ENCODE measurements at regions not wholly inside any gene's neighbourhood (a gene's known extent, or its start where the extent isn't known, plus 50 kb on each side); places are given as distances from the start of the nearest gene placed in this dataset.

DNA sequence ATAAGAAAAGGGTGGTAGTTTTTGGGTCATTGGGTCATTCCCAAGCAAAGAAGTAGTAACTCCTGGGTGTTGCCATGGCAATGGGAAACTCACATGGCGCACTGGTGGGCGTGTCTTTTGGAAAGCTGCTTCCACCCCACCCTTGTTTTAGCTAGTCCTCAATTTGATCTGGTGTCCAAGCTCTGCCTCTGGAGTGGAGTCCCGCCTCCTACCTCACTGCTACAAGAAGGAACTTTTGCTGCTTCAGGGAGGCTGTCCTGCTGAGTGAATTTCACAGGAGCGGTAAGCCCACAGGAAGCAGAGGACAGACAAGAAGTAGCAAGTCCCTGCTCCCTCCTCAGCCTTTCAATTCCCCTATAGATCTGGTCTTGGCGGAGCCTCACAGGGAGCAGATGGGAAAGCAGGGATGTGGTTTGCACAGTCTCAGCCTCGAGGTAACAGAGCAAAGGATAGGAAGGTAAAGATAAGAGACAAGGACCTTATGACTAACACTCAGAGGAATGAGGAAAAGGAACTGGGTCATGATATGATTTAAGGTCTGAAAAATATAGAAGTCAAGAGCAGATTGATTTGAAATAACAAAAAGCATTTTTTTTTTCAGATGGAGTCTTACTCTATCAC is 700.3 kb downstream of the TNS3 start:
- POLR2A ChIA-PET: no interaction called here
- no peak overlapping the region for H3K27ac ChIP-seq (ENCODE audit: low read depth, low read length)
- no peaks in the 10 kb centered on the region for H3K27me3 ChIP-seq (ENCODE audit: control insufficient read depth, insufficient read depth, low read length)
- TF ChIP-seq CTCF (IDR thresholded peaks at IDR 0.05; ENCODE audit: low read depth, low read length): no peak
- no peak for DNase-seq (ENCODE audit: low read depth, low spot score)
- no peaks in the 10 kb centered on the region for H3K9me3 ChIP-seq (ENCODE audit: control insufficient read depth, insufficient read depth, low read length)
- CTCF ChIA-PET: no interaction called here
- no peak overlapping the region for H3K4me3 ChIP-seq (ENCODE audit: low read depth, low read length)

- no peaks in the 10 kb centered on the region for H3K9me3 ChIP-seq (ENCODE audit: control insufficient read depth, insufficient read depth, low read length)
- TF ChIP-seq CTCF (IDR thresholded peaks at IDR 0.05; ENCODE audit: low read depth, low read length): no peak
- CTCF ChIA-PET: interaction anchor here (1.3 kb wide), 1 partner anchor 958 kb away, joined by 3 read pairs; no protein-coding TSS in a partner anchor
- H3K4me3 ChIP-seq (ENCODE audit: low read depth, low read length): no peak overlapping the region
- POLR2A ChIA-PET: no interaction called here
- H3K27ac ChIP-seq (ENCODE audit: low read depth, low read length): no peak overlapping the region
- no peaks in the 10 kb centered on the region for H3K27me3 ChIP-seq (ENCODE audit: control insufficient read depth, insufficient read depth, low read length)
- DNase-seq (ENCODE audit: low read depth, low spot score): no peak
These were observed 701.3 kb downstream of the TNS3 start for GRCh38 chr7:46880508-46881196.

- no peaks in the 10 kb centered on the region for H3K27me3 ChIP-seq (ENCODE audit: control insufficient read depth, insufficient read depth, low read length)
- CTCF ChIA-PET: interaction anchor here (1.3 kb wide), 1 partner anchor 957 kb away, joined by 3 read pairs; no protein-coding TSS in a partner anchor
- no peak for TF ChIP-seq CTCF (IDR thresholded peaks at IDR 0.05; ENCODE audit: low read depth, low read length)
- no peak overlapping the region for H3K27ac ChIP-seq (ENCODE audit: low read depth, low read length)
- H3K9me3 ChIP-seq (ENCODE audit: control insufficient read depth, insufficient read depth, low read length): no peaks in the 10 kb centered on the region
- no peak for DNase-seq (ENCODE audit: low read depth, low spot score)
- POLR2A ChIA-PET: no interaction called here
- no peak overlapping the region for H3K4me3 ChIP-seq (ENCODE audit: low read depth, low read length)
These were observed 702.1 kb downstream of the TNS3 start for GRCh38 chr7:46879783-46880182.

DNA sequence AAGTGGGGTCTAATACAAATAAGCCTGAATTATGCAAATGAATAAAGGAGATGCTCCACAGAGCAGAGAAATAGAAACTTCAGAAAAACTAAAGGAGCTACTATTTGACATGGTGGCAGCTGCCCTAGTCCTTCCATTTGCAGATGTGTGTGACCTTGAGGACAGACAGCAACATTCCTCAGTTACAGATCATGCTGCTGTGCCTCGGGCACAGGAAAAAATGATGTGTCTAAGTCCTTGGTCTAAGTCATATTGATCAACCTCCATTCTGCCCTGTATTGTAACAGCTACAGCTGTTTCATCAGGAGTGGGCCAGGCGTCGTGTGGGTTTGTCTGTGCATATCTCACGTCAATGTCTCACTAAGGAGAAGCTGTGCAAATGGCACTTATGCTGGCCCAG is 710.4 kb downstream of the TNS3 start:
- POLR2A ChIA-PET: no interaction called here
- Histone ChIP-seq H3K27ac (ENCODE audit: low read depth, low read length) (no peak overlapping the region), H3K27me3 (ENCODE audit: control insufficient read depth, insufficient read depth, low read length) (no peaks in the 10 kb centered on the region), H3K4me3 (ENCODE audit: low read depth, low read length) (no peak overlapping the region), H3K9me3 (ENCODE audit: control insufficient read depth, insufficient read depth, low read length) (no peaks in the 10 kb centered on the region)
- DNase-seq (ENCODE audit: low read depth, low spot score): no peak
- CTCF ChIA-PET: no interaction called here
- no peak for TF ChIP-seq CTCF (IDR thresholded peaks at IDR 0.05; ENCODE audit: low read depth, low read length)

- no peaks in the 10 kb centered on the region for H3K27me3 ChIP-seq (ENCODE audit: control insufficient read depth, insufficient read depth, low read length)
- TF ChIP-seq CTCF (IDR thresholded peaks at IDR 0.05; ENCODE audit: low read depth, low read length): no peak
- ChIA-PET POLR2A (no interaction called here), CTCF (no interaction called here)
- DNase-seq (ENCODE audit: low read depth, low spot score): no peak
- no peak overlapping the region for H3K4me3 ChIP-seq (ENCODE audit: low read depth, low read length)
- H3K9me3 ChIP-seq (ENCODE audit: control insufficient read depth, insufficient read depth, low read length): no peaks in the 10 kb centered on the region
- H3K27ac ChIP-seq (ENCODE audit: low read depth, low read length): no peak overlapping the region
These were observed 717.2 kb downstream of the TNS3 start for GRCh38 chr7:46864716-46865115.
